SK-N-SH (cell line): ENCODE measurements at regions not wholly inside any gene's neighbourhood (a gene's known extent, or its start where the extent isn't known, plus 50 kb on each side); places are given as distances from the start of the nearest gene placed in this dataset.

Experiments used
- CTCF ChIP-seq: fragments of 200-600 bp; sonication (generic); IDR thresholded peaks from 2 replicates; pipeline ENCODE4 v1.6.1; 2017; ENCODE audit warnings: antibody characterized with exemption, mild to moderate bottlenecking, moderate library complexity
- MXI1 ChIP-seq: IDR thresholded peaks from 2 replicates; pipeline ENCODE4 v1.6.1; 2012; ENCODE audit warnings: mild to moderate bottlenecking, low read depth, low read length, improper control_type of control experiment
- RFX5 ChIP-seq: IDR thresholded peaks from 2 replicates; pipeline ENCODE4 v1.6.1; 2012; ENCODE audit warnings: mild to moderate bottlenecking, improper control_type of control experiment, low read length
- USF1 ChIP-seq: IDR thresholded peaks from 2 replicates; pipeline ENCODE4 v1.4.0; 2012; ENCODE audit warnings: low read depth, borderline replicate concordance
- USF2 ChIP-seq: fragments of 150-350 bp; IDR thresholded peaks from 2 replicates; pipeline ENCODE4 v1.6.1; 2017; ENCODE audit warnings: antibody characterized with exemption, low read length, low read depth, borderline replicate concordance

GRCh38 chr7:136213012-136213411, 235.9 kb upstream of the MTPN start:
- TF ChIP-seq CTCF (no peak), USF1 (no peak), MXI1 (no peak), USF2 (no peak), RFX5 (no peak)
